Epithelial cell of esophagus (primary cell): ENCODE measurements at regions not wholly inside any gene's neighbourhood (a gene's known extent, or its start where the extent isn't known, plus 50 kb on each side); places are given as distances from the start of the nearest gene placed in this dataset.

Source experiments
- DNase-seq: peaks from one replicate; pipeline ENCODE4 v3.0.0; 2010; ENCODE audit warnings: low read depth
- H3K4me3 ChIP-seq: 2 replicates; pipeline ENCODE4 v1.5.1; 2011; ENCODE audit warnings: mild to moderate bottlenecking, low read length, control low read depth
- CTCF ChIP-seq: IDR thresholded peaks from 2 replicates; pipeline ENCODE4 v1.5.1; 2011; ENCODE audit warnings: low read depth, mild to moderate bottlenecking, low read length, control low read depth, inconsistent platforms; ENCODE audit not compliant: insufficient read depth; ENCODE audit errors: missing control alignments

GRCh38 chr1:172970186-172970585 is 80.6 kb downstream of the TNFSF18 start:
- H3K4me3 ChIP-seq = no peak overlapping the region
- peak; percentile 81 for DNase-seq
- no peak for TF ChIP-seq CTCF

- TF ChIP-seq CTCF = no peak
- DNase-seq = peak; percentile 96
- H3K4me3 ChIP-seq = no peak overlapping the region
Observed at GRCh38 chr1:172971241-172971640, 79.5 kb downstream of the TNFSF18 start.

DNA sequence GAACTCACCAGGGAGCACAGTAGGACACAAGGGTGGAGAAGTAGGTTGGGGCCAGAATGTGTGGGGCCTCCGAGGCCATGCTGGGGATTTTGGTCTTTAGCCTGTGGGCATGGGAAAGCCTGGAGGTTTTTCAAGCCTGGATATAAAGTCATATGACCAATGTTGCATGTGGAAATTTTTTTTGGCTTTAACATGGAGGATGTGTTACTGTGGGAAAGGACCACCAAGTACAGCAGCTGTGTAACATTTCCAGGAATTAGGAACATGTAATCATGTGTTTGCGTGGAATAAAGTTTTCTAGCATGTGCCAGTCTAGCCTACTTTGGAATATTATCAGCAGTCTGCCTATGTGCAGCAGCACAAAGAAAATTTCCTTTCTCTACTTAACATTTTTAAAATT is 78.5 kb downstream of the TNFSF18 start:
- TF ChIP-seq CTCF = no peak
- DNase-seq = no peak

DNA sequence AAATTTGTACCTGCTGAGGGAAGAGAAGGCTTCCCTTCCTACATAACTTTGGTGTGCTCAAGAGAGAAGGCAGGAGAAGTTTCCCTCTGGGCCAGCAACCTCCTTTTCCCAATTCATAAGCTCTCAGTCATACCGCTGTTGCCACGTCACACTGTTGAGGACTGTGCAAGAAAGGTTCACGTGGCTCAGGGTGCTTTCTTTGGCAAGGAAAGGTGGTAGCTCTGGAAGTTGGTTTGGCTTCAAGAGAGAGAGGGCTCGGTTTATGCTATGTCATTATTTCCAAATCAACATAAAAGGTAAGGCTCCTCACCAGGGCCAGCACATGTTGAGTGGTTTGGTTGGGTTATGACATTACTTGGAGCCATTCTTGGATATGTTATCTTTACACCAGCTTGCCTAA is 77.3 kb downstream of the TNFSF18 start:
- TF ChIP-seq CTCF = no peak
- peak; percentile 94 for DNase-seq
- H3K4me3 ChIP-seq = no peak overlapping the region

More for the DNA sequence above, 78.5 kb downstream of the TNFSF18 start:
- no peak overlapping the region for H3K4me3 ChIP-seq

GRCh38 chr1:172976222-172977041 is 74.3 kb downstream of the TNFSF18 start:
- peak; percentile 88 for DNase-seq
- H3K4me3 ChIP-seq = no peak overlapping the region
- TF ChIP-seq CTCF = no peak

DNA sequence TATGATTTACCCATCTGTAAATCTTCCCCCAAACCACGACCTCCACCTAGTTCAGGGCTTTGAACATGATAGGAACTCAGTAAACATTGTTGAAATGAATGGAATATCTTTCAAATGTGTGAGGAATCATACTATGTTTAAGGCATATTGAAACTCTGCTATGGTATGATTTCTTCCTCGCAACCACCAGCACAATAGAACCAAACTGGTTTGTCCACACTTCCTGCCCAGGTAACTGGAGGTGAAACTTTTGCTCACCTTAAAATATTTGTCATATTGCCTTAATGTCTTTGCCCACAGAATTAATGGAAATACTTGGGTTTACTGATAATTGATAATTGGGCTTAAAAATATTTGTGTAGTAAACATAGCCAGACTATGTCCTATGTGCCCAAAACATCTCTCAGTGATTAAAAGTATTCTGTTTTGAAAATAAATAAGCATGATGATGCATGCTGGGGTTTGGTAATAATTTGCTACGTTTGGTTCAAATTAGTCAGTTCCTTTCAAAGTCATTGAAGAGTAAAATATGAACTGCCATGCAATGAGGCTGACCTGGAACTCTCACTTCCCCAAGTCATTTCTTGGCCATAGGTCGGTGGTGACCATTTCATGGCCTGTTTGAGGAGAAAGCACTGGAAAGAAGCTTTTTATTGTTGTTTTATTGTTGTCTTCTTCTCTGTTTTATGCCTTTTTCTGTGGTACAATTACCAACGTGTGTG is 73.3 kb downstream of the TNFSF18 start:
- peak; percentile 71 for DNase-seq
- H3K4me3 ChIP-seq = no peak overlapping the region
- TF ChIP-seq CTCF = no peak
